ENCODE measurements at regions not wholly inside any gene's neighbourhood (a gene's known extent, or its start where the extent isn't known, plus 50 kb on each side); places are given as distances from the start of the nearest gene placed in this dataset.
A peak's percentile ranks its signal among the peaks of the same experiment; 100 is the strongest.

DNA sequence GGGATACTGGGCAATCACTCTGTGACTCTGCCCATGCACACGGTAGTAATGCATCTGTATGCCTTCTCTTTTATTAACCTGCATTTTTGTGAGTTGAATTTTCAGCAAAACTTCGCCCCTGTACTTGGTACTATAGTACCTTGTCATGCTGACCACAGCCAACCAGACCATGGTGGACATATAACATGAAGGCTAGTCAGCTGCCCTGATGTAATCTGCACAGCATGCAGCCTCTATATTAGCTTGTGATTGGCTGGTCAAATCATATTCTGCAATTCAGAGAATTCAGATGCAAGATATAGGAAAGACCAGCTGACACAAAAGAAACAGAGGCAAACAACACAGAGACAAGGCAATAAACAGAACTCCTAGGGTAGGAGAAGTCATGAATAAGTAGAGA, 200.9 kb upstream of the JARID2 start:
- no peak for DNase-seq (ENCODE audit: low spot score)

DNA sequence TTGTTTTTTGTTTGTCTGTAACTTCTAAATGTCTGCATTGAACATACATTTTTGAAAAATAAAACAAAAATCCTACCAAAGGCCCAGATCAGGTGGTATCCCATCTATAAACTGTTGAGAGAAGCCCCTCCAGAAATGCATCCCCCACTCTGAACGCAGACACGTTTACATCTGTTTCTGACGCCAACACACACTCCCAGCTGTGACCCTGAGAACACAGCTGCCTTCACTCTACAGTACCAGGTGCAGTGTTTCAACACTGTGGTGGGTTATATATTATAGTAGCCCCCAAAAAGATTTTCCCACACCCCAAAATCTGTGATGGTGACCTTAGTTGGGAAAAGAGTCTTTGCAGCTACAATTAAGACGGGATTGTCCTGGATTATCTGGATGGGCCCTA, 199.1 kb upstream of the JARID2 start:
- DNase-seq (ENCODE audit: low spot score): no peak

- no peak for DNase-seq (ENCODE audit: low spot score)
Observed at GRCh38 chr6:15048367-15048766, 197.5 kb upstream of the JARID2 start.

GRCh38 chr6:15058200-15059061, 187.4 kb upstream of the JARID2 start:
- DNase-seq (ENCODE audit: low spot score): no peak

DNA sequence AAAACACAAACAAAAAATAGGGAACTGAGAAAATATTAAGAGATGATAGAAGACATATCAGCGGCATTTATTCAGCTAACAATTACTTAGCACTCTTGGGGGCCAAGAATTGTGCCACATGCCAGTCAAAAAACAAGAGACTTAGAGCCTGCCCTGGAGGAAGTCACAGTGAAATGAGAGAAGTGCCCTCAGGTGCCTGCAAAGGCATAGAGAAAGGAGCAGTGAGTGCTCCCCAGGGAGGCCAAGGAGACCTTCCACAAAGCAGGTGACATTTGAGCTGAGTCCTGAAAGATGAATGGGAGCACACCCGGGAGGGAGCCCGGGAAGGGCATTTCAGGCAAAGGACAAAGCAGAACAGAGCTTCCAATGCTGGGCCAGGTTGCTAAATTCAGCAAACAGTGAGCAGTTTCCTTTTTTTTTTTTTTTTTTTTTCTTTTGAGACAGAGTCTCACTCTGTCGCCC, 184.7 kb upstream of the JARID2 start:
- DNase-seq (ENCODE audit: low spot score): no peak

DNA sequence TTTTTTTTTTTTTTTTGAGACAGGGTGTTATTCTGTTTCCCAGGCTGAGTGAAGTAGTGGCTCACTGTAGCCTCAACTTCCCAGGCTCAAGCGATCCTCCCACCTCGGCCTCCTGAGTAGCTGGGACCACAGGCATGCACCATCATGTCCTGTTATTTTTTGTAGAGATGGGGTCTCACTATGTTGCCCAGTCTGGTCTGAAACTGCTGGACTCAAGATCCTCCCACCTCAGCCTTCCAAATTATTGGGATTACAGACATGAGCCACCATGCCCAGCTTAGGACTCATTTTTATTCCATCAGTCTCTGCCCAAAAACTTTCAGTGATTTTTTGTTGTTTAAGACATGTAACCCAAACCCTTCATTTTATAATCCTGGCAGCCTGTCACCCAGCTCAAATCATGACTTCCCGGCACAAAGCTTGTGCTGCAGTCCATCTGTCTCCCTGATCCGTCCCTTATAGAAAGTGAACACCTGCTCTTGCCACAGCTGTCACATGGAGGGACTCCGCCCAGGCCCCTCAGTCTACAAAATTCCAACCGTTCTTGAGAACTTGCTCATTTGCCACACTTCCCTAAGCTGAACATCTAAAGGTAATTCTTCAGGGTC, 183.9 kb upstream of the JARID2 start:
- DNase-seq (ENCODE audit: low spot score): no peak

DNA sequence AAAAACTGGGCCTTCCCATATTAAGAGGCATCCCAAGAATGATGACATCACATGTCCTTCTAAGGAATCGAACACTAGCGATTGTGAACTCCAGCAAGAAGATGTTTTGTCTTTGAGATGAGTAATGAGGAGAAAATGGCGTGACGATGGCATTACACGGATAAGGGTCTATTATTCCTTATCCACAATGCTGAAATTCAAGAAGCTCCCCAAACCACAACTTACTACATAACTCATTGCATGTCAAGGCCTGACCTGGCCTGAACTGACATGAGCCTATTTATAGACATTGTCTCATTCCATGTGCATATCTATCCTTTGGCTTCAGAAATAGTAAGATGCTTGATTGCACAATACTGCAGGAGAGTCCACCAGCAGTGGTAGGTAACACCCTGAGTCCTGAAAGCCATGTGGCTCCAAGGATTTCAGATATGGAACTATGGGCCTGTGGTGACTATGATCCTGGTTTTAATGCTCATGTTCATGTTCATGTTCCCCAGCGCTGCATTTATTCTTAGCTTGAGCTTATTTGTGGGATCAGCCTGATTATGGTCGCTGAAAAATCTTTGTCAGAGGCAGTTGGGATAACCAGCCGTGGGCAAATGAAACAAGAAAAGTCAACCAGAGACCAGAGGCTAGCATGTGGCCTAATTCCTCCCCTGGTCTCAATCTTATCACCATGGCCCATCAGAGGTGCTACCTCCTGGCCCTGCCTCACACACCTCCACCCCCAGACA, 183.2 kb upstream of the JARID2 start:
- DNase-seq (ENCODE audit: low spot score): peak; percentile 72

GRCh38 chr6:15063253-15063853, 182.5 kb upstream of the JARID2 start:
- no peak for DNase-seq (ENCODE audit: low spot score)

GRCh38 chr6:15065261-15065989, 180.4 kb upstream of the JARID2 start:
- DNase-seq (ENCODE audit: low spot score): no peak

DNA sequence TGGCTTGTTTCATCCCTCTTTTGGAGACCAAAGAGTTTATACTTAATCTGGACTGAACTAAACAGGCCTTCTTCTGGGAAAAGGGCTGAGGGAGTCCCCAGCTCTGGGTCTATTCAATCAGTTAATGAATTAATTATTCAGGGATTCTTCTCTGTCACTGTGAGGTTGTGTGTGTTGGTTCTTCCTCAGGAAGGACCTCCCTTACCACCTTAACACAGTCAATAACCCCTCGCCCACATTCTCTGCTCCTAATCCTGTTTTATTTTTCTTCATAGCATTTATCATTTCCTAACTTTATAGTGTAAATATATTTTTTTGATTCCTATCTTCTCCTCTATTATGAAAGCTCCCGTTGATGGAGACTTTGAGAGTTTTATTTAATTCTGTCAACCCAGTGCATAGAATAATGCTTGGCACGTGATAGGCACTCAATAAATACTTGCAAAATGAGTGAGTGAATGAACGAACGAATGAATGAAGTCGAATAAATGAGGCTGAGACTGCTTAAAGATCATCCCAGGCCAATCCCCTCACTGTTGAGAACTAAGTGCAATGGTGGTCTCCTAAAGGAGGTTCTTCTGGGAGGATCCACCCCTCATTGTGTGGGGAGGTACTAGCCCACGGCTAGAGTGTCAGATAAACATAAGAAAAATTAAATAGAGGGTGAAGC, 179.6 kb upstream of the JARID2 start:
- no peak for DNase-seq (ENCODE audit: low spot score)

- DNase-seq (ENCODE audit: low spot score): peak; percentile 96
Observed at GRCh38 chr6:15073344-15073789, 172.5 kb upstream of the JARID2 start.

DNA sequence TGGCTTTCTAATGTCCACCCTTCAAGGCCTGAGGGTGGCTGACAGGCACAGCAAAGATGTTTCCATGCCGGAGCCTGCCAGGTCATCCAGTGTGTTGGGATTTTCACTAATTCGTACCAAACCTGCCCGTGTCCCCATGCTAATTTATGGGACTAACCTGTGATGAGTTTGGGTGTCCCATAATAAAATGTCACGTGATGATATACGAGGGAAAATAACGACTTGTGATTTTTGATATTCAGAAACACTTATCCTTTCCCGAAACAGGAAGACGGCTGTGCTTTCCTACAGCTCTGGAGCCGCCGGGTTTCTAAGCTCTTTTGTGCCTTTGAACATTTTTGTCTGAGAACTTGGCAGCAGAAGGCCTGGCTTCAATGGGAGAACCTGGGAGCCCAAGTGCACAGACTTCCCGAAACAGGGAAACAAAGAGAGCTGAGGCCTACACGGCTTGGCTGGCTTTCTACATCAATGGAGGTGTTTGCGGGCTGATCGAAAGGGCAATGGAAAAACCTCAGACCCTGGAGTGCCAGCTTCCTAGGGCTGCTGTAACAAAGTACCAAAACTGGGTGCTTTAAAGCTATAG, 171.9 kb upstream of the JARID2 start:
- DNase-seq (ENCODE audit: low spot score): no peak

DNA sequence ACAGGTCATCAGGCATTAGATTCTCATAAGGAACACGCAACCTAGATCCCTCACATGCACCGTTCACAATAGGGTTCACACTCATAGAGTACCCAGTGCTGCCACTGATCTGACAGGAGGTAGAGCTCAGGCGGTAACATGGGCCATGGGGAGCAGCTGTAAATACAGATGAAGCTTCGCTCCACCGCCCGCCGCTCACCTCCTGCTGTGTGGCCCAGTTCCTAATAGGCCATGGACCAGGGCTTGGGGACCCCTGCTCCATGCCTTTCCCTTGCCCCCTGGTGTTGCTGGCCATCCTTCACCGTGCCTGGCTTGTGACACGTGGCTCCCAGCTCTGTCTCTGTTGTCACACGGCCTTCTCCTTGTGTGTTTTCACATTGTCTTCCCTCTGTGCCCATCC, 171.1 kb upstream of the JARID2 start:
- DNase-seq (ENCODE audit: low spot score): no peak

- no peak for DNase-seq (ENCODE audit: low spot score)
Observed at GRCh38 chr6:15076565-15076964, 169.3 kb upstream of the JARID2 start.

- DNase-seq (ENCODE audit: low spot score): peak; percentile 97
Observed at GRCh38 chr6:15077006-15077405, 168.9 kb upstream of the JARID2 start.

DNA sequence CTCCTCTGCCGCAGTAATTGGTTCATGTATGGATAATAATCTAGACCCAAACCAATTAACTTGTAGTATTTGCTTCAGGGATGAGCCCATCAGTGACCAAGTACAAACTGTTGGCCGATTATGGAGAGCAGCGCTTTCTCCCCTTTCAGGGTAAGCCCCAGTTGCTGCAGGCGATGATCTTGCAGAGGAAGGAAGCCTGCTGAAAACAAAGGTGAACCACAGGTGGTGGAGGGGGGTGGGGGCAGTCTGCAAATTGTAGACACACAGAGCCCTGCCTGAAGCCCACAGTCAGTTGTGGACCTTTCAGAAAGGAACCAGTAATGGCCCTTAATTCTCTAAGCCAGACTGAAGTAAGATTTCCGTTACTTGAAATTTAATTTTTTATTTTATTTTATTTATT, 167.9 kb upstream of the JARID2 start:
- DNase-seq (ENCODE audit: low spot score): no peak

DNA sequence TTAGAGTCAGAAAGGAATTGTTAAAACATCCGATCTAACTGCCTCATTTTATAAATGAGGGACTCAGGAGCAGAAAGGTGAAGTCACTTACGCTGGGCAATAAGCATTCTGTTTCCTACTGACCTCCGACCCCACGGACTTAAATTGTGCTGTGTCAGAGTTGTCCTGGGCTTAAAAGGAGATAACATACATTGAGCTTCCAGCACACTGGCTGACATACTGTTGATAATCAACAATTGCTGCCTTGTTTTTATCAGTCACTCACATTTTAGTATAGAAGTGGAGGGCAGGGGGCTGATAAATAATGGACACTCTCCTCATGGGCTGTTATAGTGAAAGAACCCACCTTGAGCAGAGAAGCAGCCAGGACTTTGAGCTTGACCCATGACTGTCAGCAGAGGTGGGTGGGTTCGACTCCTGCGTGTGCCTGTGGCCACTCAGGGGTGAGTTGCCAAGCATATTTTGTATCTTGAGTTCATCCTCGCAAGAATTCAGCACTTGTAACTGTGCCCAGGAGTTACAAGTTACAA, 166.5 kb upstream of the JARID2 start:
- DNase-seq (ENCODE audit: low spot score): no peak

DNA sequence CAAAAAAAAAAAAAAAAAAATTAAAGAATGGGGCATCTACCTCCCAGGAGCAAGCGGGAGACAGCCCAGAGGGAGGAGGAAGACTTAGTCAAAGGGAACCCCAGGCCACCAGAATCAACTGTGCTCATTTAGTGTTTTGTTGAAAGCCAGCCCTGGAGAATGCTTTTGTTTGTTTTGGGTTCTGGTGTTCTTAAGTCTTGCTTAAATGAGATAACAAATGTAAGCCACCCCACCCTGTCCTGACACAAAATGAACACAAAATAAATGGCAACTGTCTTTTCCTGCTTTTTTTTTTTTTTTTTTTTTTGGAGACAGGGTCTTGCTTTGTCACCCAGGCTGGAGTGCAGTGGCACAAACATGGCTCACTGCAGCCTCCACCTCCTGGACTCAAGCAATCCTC, 165.0 kb upstream of the JARID2 start:
- no peak for DNase-seq (ENCODE audit: low spot score)

GRCh38 chr6:15081447-15081846, 164.4 kb upstream of the JARID2 start:
- DNase-seq (ENCODE audit: low spot score): no peak

GRCh38 chr6:15082708-15083107, 163.2 kb upstream of the JARID2 start:
- no peak for DNase-seq (ENCODE audit: low spot score)
